DMS79 (cell line): ENCODE measurements at regions not wholly inside any gene's neighbourhood (a gene's known extent, or its start where the extent isn't known, plus 50 kb on each side); places are given as distances from the start of the nearest gene placed in this dataset.

ENCODE experiments used
- DNase-seq: peaks from one replicate; lab custom pipeline; 2025; lab: John Stamatoyannopoulos, UW

GRCh38 chr2:7722212-7722910, 805.1 kb downstream of the RNF144A start:
- DNase-seq = no peak

DNA sequence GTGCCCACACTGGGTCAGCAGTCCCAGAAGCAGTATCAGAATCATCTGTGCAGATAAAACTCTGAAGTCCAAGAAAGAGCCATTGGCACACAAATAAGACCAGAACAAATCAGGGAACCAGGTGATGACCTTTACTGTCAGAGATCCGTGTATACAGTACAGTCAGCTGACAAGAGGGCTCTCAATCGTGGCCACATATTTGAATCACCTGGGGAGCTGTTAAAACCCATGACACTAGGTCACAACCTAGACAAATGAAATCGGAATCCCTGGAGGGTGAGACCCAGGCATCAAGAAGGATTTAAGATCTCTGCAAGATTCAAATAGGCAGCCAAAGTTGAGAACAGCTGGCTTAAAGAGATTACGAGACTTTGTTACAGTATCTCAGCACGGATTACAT, 807.1 kb downstream of the RNF144A start:
- DNase-seq = no peak

DNA sequence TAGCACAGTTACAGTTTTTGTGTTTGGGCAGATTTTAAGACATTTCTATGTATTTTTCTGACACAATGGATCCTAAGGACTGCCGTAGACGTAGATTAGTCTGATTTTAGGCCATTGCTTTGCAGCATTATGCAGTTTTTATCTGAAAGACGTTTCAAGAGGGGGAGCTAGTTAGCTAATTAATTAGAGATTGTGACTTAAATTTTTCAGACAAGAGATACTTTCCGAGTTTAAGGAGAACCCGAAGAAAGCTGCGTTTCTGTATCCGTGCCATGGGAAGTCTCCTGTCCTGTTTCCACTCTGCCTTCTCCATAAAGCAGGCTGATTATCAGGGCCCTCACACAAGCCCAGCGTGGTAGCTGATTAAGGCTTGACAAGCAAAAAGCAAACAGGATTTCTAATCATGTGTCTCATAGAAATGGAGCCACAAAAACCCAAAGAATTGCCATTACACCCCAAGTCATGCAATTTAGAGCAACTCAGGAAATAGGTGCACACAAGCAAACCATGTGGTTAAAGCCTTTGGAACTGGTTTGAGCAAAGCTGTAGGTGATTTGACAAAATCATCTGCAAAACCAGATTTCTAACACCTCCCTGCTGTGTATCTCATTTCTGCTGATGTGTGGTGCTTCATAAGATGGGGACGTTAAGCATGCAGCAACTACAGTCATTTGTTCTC, 808.1 kb downstream of the RNF144A start:
- no peak for DNase-seq

DNA sequence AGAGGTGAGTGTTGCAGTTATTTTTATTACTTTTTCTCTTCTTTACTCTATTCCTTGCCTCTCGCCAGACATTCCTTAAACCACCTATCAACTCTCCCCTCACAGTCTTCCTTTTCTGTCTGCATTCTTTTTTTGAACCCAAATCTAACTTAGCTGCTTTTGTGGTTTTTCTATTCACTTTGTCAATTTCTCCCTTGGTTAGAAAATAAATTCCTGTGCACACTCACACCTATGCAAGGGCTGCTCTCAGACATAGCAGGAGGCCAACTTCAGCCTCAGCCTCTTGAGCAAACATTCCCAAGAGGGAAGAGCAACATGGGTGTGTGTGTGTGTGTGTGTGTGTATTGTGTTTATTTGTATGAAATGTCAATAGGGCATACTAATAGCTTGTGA, 808.6 kb downstream of the RNF144A start:
- no peak for DNase-seq

- DNase-seq = no peak
Measured at GRCh38 chr2:7726989-7727388, 809.8 kb downstream of the RNF144A start.

DNA sequence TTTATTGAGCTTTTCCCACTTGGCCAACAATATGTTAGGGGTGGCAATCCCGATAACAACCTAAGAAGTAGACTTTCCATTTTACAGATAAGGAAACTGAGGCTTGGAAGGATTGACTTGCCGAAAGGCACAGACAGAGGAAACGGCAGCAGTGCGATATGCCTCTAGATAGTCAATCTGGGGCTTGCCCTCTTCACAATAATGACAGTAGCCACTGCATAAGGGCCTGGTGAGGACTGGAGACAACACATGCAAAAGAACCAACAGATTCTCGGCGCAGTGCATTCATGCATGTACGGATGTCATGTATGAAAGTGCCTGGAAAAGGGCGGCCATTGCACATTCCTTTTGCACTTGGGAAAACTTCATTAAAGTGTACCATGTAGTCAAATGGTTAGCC, 811.2 kb downstream of the RNF144A start:
- no peak for DNase-seq

GRCh38 chr2:7730449-7730848, 813.2 kb downstream of the RNF144A start:
- DNase-seq = no peak

DNA sequence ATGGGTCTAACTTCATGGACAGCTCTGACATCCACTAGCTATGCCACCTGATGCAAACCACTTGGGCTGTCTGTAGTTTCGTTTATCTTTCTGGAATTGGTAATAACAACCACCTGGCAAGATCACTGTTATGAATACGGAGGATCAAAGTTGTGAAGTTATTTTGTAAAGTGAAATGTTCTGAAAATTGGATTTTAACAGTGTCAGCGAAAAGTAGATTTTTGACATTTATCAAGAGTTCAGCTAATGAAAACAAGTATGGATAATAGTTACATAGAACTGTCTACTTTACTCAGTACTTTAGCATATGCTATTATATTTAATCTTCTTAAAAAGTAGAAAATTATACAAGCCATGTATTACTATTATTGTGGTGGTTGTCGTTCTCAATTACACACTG, 813.8 kb downstream of the RNF144A start:
- no peak for DNase-seq

- no peak for DNase-seq
Measured at GRCh38 chr2:7732497-7732896, 815.3 kb downstream of the RNF144A start.

- DNase-seq = peak; percentile 27
Measured at GRCh38 chr2:7736646-7737305, 819.6 kb downstream of the RNF144A start.

GRCh38 chr2:7738596-7738995, 821.4 kb downstream of the RNF144A start:
- DNase-seq = no peak

GRCh38 chr2:7740114-7740513, 822.9 kb downstream of the RNF144A start:
- DNase-seq = no peak

- no peak for DNase-seq
Measured at GRCh38 chr2:7742301-7742700, 825.1 kb downstream of the RNF144A start.

DNA sequence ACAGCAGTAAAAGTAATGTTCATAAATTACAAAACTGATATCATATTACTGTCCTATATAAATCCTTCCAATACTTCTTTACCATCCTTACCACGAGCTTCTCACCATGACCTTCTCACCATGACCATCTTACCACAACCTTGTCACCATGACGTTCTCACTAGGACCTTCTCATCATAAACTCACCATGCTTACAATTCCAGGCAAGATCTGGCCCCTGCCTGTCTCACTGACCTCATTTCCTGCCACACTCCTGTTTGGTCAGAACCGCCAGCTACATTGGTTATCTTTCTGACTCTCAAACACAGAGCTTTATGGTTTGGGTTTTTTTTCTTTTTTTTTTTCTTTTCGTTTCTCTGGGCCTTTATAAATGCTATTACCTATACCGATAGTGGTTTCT, 827.6 kb downstream of the RNF144A start:
- DNase-seq = no peak

DNA sequence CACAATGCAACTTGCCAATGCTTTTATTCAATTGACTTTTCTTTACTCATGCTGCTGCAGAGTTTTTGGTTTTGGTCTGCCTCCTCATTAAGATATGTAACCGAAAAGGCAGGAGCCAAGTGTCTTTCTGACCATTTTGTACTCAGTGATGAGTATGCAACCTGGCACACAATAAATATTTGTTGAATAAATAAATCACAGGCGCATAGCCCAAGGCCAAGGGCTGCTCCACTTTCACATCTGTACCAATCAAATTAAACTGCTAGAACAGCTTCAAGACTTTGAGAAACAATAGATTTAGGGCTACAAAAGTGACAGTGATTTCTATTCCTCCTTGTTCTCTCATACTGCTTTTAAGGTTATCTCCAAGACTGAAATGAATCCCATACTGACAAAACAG, 828.2 kb downstream of the RNF144A start:
- DNase-seq = no peak

DNA sequence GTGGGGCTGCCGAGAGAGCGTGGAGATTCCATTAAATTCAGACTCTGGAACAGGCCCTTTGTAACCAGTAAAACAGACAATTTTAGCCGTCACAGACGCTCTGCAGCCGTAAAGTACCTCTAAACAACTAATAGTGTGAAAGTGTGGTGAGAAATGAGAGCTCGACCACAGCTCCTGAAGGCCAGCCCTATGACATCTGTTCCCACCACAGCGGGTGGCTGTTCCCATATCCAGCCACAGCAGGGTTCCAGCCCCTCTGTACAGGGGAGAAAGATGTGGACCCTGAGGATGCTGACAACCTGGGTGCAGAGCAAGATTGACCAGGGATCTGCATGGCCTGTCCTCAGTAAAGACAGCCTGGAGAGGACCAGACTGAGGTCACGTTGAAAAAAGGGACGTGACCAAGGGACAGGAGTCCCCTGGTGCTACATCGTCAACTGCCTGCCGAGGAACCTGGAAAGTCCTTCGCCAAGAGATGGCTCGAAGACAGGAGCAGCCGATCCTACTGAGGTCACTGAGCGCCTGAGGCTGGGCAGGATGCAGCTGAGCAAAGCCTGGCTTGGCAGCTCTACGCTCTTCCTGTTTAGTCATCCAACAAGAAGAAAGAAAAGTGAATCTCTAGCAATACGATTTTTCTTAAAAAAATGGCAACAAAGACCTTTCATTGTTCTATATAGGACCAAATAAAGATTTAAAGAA, 831.7 kb downstream of the RNF144A start:
- DNase-seq = no peak

DNA sequence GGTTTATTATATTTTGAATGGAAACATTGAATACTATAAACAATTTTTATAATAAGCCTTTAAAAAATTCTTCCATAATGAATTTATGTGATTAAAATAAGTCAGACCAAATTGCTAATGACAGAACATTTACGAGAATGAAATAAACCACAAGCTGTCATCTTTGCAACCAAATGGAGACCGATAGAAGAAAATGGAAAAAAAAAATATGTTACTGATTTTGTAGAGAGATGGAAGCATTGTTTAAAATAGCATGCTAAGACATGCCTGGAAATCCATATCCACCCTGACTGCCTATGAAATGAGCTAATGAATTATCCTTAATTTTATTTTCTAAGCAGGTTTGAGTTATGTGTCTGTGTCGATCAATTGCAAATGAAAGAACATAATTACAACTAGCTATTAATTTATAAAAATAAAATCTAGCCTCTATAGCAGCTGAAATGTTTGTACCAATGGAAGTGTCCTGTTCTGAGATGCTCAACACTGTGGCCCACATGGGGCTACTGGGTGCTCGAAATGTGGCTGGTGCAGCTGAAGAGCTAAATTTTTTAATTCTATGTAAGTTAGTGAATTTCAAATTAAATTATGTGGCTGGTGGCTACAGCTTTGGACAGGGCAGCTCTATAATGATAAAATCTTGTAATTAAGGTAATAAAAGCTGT, 832.8 kb downstream of the RNF144A start:
- DNase-seq = no peak

DNA sequence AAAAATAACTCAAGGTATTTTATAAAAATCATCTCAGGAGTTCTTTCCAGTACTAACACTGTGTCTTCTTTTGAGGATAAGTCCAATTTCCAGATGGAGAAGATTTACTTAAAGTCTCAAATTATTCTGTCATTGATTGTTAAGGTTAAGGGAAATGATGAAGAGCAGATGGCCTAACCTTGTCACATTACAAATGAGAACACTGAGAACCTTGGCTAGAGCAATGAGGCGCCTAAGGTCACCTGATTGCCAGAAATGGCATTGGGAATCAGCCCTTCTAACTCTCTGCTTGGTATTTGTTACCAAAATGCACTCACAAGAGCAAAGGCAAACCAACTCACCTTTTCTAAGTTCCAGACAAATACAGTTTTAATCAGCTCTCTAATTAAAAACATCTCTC, 835.1 kb downstream of the RNF144A start:
- no peak for DNase-seq

DNA sequence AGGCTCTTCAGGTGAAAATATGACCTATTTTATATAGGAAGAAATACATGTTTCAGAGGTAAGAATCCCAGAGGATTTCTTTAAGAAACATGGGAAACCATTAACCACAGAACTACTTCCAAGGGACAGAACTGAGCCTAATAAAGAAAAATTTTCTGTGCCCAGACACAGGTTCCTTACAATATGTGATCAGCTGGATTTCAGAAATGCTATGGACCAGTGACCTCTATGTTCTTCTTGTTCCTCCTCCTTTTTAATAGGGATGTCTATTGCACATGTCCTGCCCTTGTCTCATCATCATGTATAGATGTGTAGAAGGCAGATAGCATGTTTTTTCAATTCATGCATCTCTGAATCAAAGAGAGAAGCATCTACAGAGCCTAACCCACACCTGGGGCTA, 836.6 kb downstream of the RNF144A start:
- DNase-seq = no peak

- no peak for DNase-seq
Measured at GRCh38 chr2:7755879-7756278, 838.7 kb downstream of the RNF144A start.

DNA sequence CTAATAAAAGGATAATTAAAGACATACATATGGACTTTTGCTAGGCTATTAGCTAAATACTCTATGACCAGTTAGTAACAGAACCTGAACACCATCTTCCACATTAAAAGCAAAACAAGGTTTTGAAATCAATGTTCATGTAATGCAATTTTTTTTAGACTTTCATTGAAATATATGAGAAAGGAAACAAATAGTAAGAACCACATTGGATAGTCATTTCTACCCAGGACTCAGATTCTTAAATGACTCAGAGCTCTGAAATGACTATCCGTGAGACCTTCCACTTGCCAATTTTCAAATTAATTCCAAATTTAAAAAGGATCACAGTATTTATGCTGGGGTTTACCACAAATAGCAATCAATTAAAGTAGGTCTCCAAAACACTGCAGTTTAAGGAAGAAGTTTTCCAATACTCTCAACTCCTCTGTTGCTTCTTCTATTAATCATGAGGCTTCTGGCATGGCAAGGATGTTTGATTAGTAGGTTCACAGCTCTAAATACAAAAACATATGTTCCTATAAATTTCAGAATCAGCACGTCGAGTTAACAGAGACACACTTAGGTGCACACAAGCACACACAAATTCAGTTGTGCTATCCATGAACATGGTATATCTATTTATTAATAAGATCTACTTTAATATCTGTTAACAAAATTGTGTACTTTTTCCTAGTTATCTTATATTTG, 841.0 kb downstream of the RNF144A start:
- DNase-seq = no peak

DNA sequence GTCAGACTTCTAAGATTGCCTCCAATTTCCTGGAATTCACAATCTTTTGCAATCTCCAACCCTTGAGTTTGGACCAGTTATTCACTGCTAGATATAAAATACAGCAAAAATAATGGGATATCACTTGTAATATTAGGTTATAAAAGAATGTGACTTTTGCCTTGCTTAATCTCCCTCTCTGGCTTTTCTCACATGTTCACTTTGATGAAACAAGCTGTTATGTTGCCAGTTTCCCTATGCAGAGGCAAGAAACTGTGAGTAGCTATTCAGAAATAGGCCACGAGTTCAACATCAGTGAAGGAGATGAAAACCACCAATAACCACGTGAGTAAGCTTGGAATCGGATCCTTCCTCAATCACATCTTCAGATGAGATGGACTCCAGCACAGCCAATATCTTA, 842.7 kb downstream of the RNF144A start:
- DNase-seq = no peak
